ENCODE measurements at regions not wholly inside any gene's neighbourhood (a gene's known extent, or its start where the extent isn't known, plus 50 kb on each side); places are given as distances from the start of the nearest gene placed in this dataset.

DNA sequence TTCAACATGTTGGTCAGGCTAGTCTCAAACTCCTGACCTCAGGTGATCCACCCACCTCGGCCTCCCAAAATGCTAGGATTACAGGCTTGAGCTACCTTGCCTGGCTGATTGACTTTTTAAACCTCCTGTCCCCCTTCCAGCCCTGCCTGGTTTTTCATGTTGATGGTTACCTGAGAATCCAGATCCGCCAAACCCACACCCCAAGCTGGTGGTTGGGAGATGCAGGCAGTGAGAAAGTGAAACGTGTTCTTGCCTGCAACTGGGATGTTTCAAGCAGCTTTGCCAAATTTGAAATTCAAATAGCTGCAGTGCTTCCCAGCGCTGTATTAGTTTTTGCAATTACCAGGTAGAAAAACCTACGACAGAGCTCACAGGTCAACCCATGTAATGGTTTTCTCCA, 238.3 kb upstream of the PWP1 start:
- Mint-ChIP-seq H3K27me3 (peaks cover 0 to 4% of the 10 kb centered on the region in 2 donors), H3K36me3 (peaks cover 0 to 1% of the 10 kb centered on the region in 2 donors), H3K4me3 (no peak overlapping the region), H3K4me1 (no peaks in the 10 kb centered on the region), H3K27ac (no peak overlapping the region), H3K9me3 (peaks cover 0 to 1% of the 10 kb centered on the region in 2 donors)
- ATAC-seq (replicated peaks) (no peak), DNase-seq (no peak)

DNA sequence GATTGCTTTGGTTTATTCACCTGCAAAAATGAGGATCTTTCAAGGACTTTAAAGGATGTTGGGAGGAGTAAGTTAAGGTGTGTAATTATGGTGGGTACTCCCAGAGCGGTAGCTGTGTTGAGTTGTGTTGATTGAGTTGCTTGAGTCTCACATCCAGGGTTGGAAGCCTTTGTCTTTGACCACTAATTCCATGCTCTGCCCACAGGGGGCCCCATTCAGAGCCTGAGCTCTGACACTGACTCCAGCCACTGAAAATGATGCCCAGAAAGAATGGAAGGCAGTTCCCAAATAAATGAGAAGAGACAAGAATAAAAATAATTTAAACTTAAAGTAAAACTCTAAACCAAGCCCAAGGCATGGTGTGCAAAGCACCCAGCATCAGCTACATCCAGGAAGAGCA, 237.4 kb upstream of the PWP1 start:
- ATAC-seq (replicated peaks) = no peak
- Mint-ChIP-seq H3K4me1 (no peaks in the 10 kb centered on the region), H3K36me3 (peaks cover 3% of the 10 kb centered on the region in 2 donors), H3K27me3 (peaks cover 0 to 4% of the 10 kb centered on the region in 2 donors), H3K4me3 (no peak overlapping the region), H3K9me3 (peaks cover 5% of the 10 kb centered on the region in 2 donors), H3K27ac (no peak overlapping the region)
- no peak for DNase-seq

DNA sequence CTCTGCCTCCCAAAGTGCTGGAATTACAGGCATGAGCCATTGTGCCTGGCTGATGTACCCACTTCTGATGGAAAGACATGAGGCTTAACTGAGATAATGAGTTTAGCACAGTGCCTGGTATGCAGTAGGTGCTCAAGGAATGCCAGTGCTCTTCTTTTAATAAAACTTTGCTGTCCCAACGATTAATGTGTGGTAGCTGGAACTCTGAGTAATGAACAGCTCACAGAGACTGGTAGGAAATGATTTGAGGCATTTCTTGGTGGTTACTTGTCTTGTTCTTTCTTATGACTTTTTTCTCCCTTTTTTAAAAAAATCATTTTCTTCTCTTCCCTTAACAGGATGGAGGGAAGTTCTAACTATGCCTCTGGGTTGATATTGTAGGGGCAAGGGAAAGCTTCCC, 235.7 kb upstream of the PWP1 start:
- H3K27me3 Mint-ChIP-seq = peaks cover 0 to 4% of the 10 kb centered on the region in 2 donors
- peaks cover 5 to 9% of the 10 kb centered on the region in 2 donors for H3K9me3 Mint-ChIP-seq
- no peak overlapping the region for H3K4me3 Mint-ChIP-seq
- no peaks in the 10 kb centered on the region for H3K4me1 Mint-ChIP-seq
- ATAC-seq (replicated peaks) (no peak), DNase-seq (no peak)
- H3K36me3 Mint-ChIP-seq = peaks cover 3% of the 10 kb centered on the region in 2 donors
- H3K27ac Mint-ChIP-seq = no peak overlapping the region

DNA sequence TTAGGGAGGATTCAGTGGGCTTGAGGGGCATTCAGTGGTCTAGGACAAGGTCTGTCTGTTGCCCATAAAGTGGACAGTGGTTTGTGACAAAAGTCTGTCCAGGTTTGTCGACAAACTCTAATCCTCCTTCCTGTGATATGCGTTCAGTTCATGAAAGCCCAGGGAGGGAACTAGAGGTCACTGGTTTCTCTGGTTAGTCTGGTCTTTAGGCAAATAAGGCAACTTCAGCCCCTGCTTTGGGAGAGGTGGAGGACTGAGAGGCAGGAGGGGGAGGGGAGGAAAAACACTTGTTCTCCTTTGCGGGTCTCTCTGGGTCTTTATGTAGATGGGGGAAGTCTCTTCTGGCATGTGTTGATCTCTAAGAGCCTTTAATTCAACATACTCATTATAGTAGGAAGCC, 235.1 kb upstream of the PWP1 start:
- no peaks in the 10 kb centered on the region for H3K4me1 Mint-ChIP-seq
- ATAC-seq (replicated peaks) (no peak), DNase-seq (no peak)
- H3K27me3 Mint-ChIP-seq = peaks cover 0 to 4% of the 10 kb centered on the region in 2 donors
- H3K27ac Mint-ChIP-seq = no peak overlapping the region
- peaks cover 5 to 9% of the 10 kb centered on the region in 2 donors for H3K9me3 Mint-ChIP-seq
- H3K4me3 Mint-ChIP-seq = no peak overlapping the region
- H3K36me3 Mint-ChIP-seq = peaks cover 3% of the 10 kb centered on the region in 2 donors

DNA sequence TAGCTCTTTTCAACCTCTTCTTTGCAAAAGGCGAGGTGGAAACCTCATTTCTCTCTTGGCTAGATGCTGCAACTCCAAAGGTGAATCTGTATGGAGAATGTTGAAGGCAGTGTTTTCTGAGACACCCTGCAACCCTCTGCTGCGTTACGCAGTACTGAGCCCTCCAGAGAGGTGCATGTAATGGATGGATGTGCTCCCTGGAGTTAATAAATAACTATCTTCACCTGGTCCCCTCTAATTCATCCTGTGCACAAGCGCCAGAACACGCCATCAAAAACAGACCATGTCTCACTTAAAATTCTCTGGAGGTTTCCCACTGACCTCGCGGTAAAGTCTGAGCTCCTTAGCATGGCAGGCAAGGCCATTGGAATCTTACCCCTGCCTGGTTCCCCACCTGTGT, 234.4 kb upstream of the PWP1 start:
- Mint-ChIP-seq H3K36me3 (peaks cover 3% of the 10 kb centered on the region in 2 donors), H3K4me1 (no peaks in the 10 kb centered on the region), H3K27me3 (peaks cover 0 to 4% of the 10 kb centered on the region in 2 donors), H3K4me3 (no peak overlapping the region), H3K27ac (no peak overlapping the region), H3K9me3 (peaks cover 5 to 9% of the 10 kb centered on the region in 2 donors)
- no peak for ATAC-seq (replicated peaks)
- no peak for DNase-seq

DNA sequence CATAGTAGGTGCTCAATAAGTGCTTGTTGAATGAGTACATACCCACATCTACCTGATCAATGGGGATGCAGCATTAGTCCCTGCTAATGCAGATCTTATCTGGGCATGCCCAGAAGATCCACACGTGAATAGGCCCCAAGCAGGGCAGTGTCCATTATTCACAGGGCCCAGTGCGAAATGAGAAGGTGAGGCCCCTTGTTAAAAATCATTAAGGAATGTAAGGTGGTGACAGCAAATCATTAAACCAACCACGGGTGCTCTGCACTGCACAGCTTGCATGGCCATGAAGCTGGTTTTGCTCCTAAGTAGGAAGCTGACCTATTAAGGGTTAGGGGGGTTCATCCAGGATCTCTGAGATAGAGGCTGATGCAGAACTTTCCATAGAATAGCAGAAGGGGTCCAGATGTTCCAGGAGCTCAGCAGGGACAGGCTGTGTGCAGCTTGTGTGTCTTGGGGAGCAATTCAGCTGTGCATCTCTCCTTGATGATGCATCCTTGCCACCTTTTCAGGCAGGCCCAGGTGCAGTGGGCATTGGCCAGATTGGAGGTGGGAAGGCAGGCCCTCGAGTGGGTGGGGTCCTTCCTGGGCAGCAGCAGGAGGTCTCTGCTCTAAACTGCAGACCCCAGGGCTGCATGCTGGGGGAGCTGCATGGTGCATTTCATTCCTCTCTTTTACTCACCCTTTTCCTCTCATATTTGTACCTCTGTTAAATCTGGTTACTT, 231.3 kb upstream of the PWP1 start:
- no peak overlapping the region for H3K27ac Mint-ChIP-seq
- DNase-seq (no peak), ATAC-seq (replicated peaks) (no peak)
- no peaks in the 10 kb centered on the region for H3K4me1 Mint-ChIP-seq
- H3K27me3 Mint-ChIP-seq = peaks cover 0 to 4% of the 10 kb centered on the region in 2 donors
- peaks cover 5 to 9% of the 10 kb centered on the region in 2 donors for H3K9me3 Mint-ChIP-seq
- no peak overlapping the region for H3K4me3 Mint-ChIP-seq
- H3K36me3 Mint-ChIP-seq = peaks cover 3% of the 10 kb centered on the region in 2 donors

DNA sequence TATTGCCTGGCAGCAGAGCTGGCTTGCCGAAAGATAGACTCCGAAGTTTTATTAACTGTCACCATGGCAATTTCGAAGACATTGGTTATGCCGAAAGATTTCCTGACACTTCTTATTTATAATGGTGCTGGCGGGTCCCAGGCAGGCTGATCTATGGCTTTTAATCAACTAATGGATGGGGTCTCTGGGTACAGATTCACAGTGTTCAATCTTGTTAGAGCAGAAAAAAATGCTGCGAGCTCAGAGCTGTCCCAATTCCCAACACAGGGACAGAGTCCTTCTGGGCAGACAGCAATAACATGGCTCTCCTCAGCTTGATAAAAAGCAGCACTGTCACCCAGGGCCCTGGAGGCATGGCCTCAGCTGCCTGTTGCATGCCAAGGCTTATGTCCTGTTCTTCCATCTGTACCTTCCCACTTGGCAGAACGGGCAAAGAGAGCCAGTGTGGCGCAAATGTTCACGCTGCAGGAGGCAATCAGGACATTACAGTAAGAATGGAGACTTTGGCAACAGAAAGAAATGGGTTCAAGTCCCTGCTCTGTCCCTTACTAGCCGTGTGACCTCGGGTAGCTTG, 228.2 kb upstream of the PWP1 start:
- no peak overlapping the region for H3K27ac Mint-ChIP-seq
- no peak for ATAC-seq (replicated peaks)
- DNase-seq = no peak
- H3K9me3 Mint-ChIP-seq = peaks cover 5 to 8% of the 10 kb centered on the region in 2 donors
- H3K4me3 Mint-ChIP-seq = no peak overlapping the region
- no peaks in the 10 kb centered on the region for H3K27me3 Mint-ChIP-seq
- H3K36me3 Mint-ChIP-seq = peaks cover 2 to 3% of the 10 kb centered on the region in 2 donors
- H3K4me1 Mint-ChIP-seq = no peaks in the 10 kb centered on the region

DNA sequence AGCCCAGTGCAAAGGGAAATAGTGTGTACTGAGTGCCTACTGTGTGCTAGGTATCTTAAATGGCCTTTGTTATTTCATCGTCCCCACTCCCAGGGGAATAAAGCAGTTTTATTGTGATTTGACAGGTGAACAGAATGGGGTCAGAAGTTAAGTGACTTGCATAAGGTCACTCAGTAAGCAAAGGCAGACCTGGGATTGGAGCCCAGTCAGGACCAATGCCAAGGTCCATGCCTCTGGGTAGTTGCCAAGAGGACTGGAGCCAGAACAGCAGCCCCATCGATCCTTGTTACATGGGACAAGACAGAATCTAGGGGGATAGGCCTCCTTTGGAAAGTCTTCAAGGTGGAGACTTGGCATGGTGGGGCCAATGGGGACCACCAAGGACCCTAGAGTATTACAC, 227.4 kb upstream of the PWP1 start:
- Mint-ChIP-seq H3K27ac (no peak overlapping the region), H3K9me3 (peaks cover 0 to 5% of the 10 kb centered on the region in 2 donors), H3K4me3 (no peak overlapping the region), H3K27me3 (no peaks in the 10 kb centered on the region), H3K36me3 (no peaks in the 10 kb centered on the region), H3K4me1 (no peaks in the 10 kb centered on the region)
- no peak for DNase-seq
- no peak for ATAC-seq (replicated peaks)

DNA sequence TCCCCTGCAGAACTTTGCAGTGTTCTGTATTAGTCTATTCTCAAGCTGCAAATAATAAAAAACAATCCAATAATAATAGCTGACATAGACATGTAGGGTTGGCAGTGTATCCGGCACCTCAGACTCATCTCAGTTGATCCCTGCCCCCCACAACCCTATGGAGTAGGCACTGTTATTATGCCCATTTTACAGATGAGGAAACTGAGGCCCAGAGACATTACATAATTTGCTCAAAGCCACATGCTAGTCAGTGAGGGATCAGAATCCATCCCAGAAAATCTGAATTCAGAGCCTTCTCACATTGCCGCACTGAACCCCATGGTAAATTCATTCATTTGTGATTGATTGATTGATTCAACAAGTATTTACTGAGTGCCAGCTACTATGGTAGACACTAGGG, 226.6 kb upstream of the PWP1 start:
- ATAC-seq (replicated peaks) (no peak), DNase-seq (no peak)
- H3K9me3 Mint-ChIP-seq = no peaks in the 10 kb centered on the region
- H3K36me3 Mint-ChIP-seq = no peaks in the 10 kb centered on the region
- no peak overlapping the region for H3K27ac Mint-ChIP-seq
- no peaks in the 10 kb centered on the region for H3K4me1 Mint-ChIP-seq
- H3K4me3 Mint-ChIP-seq = no peak overlapping the region
- no peaks in the 10 kb centered on the region for H3K27me3 Mint-ChIP-seq

DNA sequence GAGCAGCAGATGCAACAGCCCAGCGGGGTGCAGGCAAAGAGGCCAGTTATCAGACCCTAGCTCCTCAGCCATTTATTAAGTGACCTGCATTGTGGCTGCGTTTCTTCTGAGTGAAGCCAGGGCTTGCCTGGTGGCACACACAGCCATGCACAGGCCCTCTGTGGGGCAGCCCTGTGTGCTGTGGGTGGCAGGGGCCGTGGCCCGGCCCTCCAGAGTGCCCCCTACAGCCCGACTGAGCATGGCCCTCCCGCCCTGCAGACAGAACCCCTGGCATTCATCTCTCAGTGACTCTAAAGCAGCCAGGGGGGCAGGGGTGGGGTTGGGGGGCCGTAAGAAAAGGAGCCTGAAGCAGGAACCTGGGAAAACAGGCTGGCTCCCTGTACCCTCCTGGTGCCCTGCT, 226.0 kb upstream of the PWP1 start:
- Mint-ChIP-seq H3K36me3 (no peaks in the 10 kb centered on the region), H3K9me3 (no peaks in the 10 kb centered on the region), H3K4me3 (no peak overlapping the region), H3K4me1 (no peaks in the 10 kb centered on the region), H3K27me3 (no peaks in the 10 kb centered on the region), H3K27ac (no peak overlapping the region)
- DNase-seq (no peak), ATAC-seq (replicated peaks) (no peak)

DNA sequence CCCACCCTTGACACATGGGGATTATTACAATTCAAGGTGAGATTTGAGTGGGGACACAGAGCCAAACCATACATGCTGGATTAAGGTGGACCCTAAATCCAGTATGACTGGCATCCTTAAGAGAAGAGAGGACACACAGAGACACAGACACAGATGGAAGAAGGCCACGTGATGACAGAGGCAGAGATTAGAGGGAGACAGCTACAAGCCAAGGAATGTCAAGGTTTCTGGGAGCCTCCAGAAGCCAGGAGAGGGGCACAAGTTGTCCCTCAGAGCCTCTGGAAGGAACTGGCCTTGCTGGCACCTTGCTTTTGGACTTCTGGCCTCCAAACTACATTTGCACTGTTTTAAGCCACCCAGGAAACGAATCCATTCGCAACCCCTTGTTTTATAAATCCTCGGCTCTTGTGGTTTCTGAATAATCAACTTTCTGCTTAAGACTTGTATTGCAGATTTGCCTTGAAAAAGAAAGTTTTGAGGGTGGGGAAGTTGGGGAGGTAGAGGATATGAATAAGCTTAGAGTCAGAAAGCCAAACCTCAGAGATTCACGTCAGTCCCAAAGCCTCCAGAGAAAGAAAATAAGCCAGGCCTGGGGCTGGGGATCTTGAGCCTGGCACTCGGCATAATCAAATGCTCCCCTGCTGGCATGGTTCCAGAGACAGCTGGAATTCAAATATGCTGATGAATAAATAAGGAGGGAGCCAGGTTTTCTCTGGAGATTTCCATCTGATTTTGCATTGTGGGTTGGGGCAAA, 224.2 kb upstream of the PWP1 start:
- ATAC-seq (replicated peaks) (no peak), DNase-seq (no peak)
- Mint-ChIP-seq H3K4me1 (no peaks in the 10 kb centered on the region), H3K9me3 (no peaks in the 10 kb centered on the region), H3K4me3 (no peak overlapping the region), H3K27ac (no peak overlapping the region), H3K27me3 (no peaks in the 10 kb centered on the region), H3K36me3 (no peaks in the 10 kb centered on the region)

DNA sequence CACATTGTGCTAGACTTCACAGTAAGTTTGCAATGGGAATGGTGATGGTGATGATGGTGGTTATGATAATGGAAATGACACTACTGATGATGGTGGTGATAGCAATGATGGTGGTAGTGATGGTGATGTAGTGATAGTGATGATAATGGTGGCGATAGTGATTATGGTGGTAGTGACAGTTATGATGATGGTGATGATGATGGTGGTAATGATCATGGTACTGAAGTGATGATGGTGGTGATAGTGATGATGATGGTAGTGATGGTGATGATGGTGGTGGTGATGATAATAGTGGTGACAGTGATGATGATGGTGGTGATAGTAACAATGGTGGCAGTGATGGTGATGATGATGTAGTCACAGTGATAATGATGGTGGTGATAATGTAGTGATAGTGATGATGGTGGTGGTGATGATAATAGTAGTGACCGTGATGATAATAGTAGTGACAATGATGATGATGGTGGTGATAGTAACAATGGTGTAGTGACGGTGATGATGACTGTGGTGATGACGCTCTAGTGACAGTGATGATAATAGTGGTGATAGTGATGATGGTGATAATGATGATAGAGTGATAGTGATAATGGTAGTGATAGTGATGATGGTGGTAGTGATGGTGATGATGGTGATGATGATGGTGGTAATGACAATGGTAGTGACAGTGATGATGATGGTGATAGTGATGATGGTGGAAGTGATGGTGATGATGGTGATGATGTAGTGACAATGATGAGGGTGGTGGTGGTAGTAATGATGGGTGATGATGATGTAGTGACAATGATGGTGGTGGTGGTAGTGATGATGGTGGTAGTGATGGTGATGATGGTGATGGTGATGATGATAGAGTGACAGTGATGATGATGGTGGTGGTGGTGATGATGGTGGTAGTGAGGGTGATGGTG, 222.9 kb upstream of the PWP1 start:
- Mint-ChIP-seq H3K27ac (no peak overlapping the region), H3K9me3 (no peaks in the 10 kb centered on the region), H3K27me3 (no peaks in the 10 kb centered on the region), H3K36me3 (no peaks in the 10 kb centered on the region), H3K4me3 (no peak overlapping the region), H3K4me1 (no peaks in the 10 kb centered on the region)
- DNase-seq (no peak), ATAC-seq (replicated peaks) (no peak)

DNA sequence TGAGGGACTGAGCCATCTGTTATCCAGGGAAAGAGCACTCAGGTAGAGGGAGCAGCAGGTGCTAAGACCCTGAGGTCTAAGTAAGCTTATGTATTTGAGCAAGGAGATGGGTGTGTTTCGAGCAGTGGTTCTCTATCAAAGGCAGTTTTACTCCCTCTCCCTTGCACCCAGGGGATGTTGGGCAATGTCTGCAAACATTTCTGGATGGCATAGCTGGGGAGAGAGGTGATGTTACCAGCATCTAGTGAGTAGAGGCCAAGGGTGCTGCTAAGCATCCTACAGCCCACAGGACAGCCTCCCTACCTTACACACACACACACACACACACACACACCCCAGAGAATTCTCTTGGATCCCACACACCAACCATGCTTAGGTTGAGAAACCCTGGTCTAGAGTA, 221.0 kb upstream of the PWP1 start:
- Mint-ChIP-seq H3K27ac (no peak overlapping the region), H3K4me1 (no peaks in the 10 kb centered on the region), H3K36me3 (no peaks in the 10 kb centered on the region), H3K27me3 (no peaks in the 10 kb centered on the region), H3K9me3 (no peaks in the 10 kb centered on the region), H3K4me3 (no peak overlapping the region)
- no peak for ATAC-seq (replicated peaks)
- DNase-seq = no peak

DNA sequence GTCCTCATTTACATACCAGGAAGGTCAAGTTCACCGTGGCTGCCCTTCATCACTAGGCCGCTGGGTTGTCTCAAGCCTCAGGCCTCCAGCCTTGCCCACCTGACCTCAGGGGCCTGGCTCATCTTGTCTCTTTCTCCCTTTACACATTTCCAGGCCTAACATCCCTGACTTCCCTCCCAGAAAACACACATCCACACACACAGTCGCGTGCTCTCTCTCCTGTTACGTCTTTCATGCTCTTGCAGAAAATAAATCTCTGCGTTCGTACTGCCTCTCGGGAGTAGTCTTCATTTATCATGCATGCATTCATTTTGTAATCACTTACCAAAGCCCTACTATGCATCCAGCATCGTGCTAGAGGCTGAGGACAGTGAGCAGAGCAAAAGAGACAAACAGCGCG, 220.0 kb upstream of the PWP1 start:
- no peak for DNase-seq
- H3K4me3 Mint-ChIP-seq = no peak overlapping the region
- H3K4me1 Mint-ChIP-seq = no peaks in the 10 kb centered on the region
- no peak for ATAC-seq (replicated peaks)
- H3K27me3 Mint-ChIP-seq = no peaks in the 10 kb centered on the region
- no peaks in the 10 kb centered on the region for H3K36me3 Mint-ChIP-seq
- no peaks in the 10 kb centered on the region for H3K9me3 Mint-ChIP-seq
- H3K27ac Mint-ChIP-seq = no peak overlapping the region

All from stimulated activated naive B cell treated with anti-CD40 and anti-IgM and Interleukin-4, amounts not matched to agents 10 μg/mL and 1 μg/mL and 100 μg/mL, for 72 hours (primary cell).